Pancreas (tissue), 10 donors: ENCODE measurements at regions not wholly inside any gene's neighbourhood (a gene's known extent, or its start where the extent isn't known, plus 50 kb on each side); places are given as distances from the start of the nearest gene placed in this dataset.

Experiments
- ATAC-seq, 4 donors: fragments of 200-7000 bp; cut with Tn5 transposase; one replicate each; pipeline versions ENCODE4 v1.8.0 to v1.9.1; 2020; ENCODE audit warnings: mild to moderate bottlenecking in 4 of 4, moderate library complexity in 4 of 4
- DNase-seq, 6 donors: peaks; one replicate each; pipeline ENCODE4 v3.0.0-alpha.2; 2020
- FAIRE-seq: peaks from 2 replicates; lab custom pipeline; 2012; peaks lifted over from hg19 to GRCh38; lab: Jason Lieb, UNC
- H3K27ac ChIP-seq, 4 donors: fragments of 200-600 bp; sonication (generic); 1 replicate in 3 of 4; 2 replicates in 1 of 4; pipeline versions ENCODE4 v1.5.0 to v1.8.0; 2020
- H3K27me3 ChIP-seq, 4 donors: fragments of 200-600 bp; one replicate each; pipeline ENCODE4 v1.8.0; 2021
- H3K36me3 ChIP-seq, 3 donors: fragments of 200-600 bp; sonication (generic) in 1 of 3; one replicate each; pipeline versions ENCODE4 v1.5.0 to v1.8.0; 2020 to 2021
- H3K4me1 ChIP-seq, 3 donors: fragments of 200-600 bp; one replicate each; pipeline ENCODE4 v1.8.0; 2021
- H3K4me3 ChIP-seq, 4 donors: fragments of 200-600 bp; sonication (generic) in 2 of 4; one replicate each; pipeline versions ENCODE4 v1.5.0 to v1.8.0; 2020 to 2021
- H3K9me3 ChIP-seq, 4 donors: fragments of 200-600 bp; one replicate each; pipeline ENCODE4 v1.8.0; 2021
- CTCF ChIP-seq, 4 donors: fragments of 200-600 bp; sonication (generic) in 3 of 4; IDR thresholded peaks; one replicate each; pipeline versions ENCODE4 v1.5.0 to v1.8.0; 2021; ENCODE audit warnings: antibody characterized with exemption in 4 of 4
- WGBS, 2 donors: extraction: QIAGEN DNeasy Blood & Tissue Kit; methylation state at CpG; one replicate each; pipeline ENCODE4 v1.1.7; 2013; 5-methylcytosine and 5-hydroxymethylcytosine counted together
- intact Hi-C, 3 donors: fragments of 100-400 bp; cut with DNase I; formaldehyde crosslinking; loops; one replicate each; pipeline versions ENCODE4 v1.11.1 to v1.14.2; 2022
- donor health status: healthy with polysubstance abuse.
- donor health status: DM: no; HTN: no; CAD: no; lungs with moderate emphysema.
- donor health status: DM: no; HTN: no; CAD: no.
- donor health status: control.
- donor health status: control.
- donor health status: Bipolar disorder and iron deficiency.
- donor health status: DM: yes; HTN: yes; CAD: no.
- donor health status: DM: no; HTN: no; CAD: no.
- donor health status: DM: no; HTN: no; CAD: no.
- donor health status: DM: yes; HTN: yes; CAD: no.

- DNase-seq (no peak), ATAC-seq (no peak), FAIRE-seq (no peak)
- H3K36me3 ChIP-seq: no peaks in the 10 kb centered on the region
- H3K27ac ChIP-seq: no peak overlapping the region
- no peaks in the 10 kb centered on the region for H3K4me1 ChIP-seq
- H3K4me3 ChIP-seq: no peak overlapping the region
- intact Hi-C loops: no loop called here
- H3K9me3 ChIP-seq: no peaks in the 10 kb centered on the region
- peaks cover 0 to 5% (median 0%) of the 10 kb centered on the region in 4 donors for H3K27me3 ChIP-seq
- TF ChIP-seq CTCF (IDR thresholded peaks at IDR 0.05): no peak
Observed at GRCh38 chr10:81541517-81541916, 333.5 kb upstream of the NRG3 start.

- FAIRE-seq: no peak
- H3K9me3 ChIP-seq: no peaks in the 10 kb centered on the region
- 28 to 32% methylated on average over 5 of the region's 5 CpGs for WGBS, 2 donors
- DNase-seq: no peak
- no peak overlapping the region for H3K27ac ChIP-seq
- TF ChIP-seq CTCF (IDR thresholded peaks at IDR 0.05): no peak
- ATAC-seq: no peak
- H3K27me3 ChIP-seq: no peaks in the 10 kb centered on the region
- no peaks in the 10 kb centered on the region for H3K36me3 ChIP-seq
- no peak overlapping the region for H3K4me3 ChIP-seq
- intact Hi-C loops: no loop called here
- no peaks in the 10 kb centered on the region for H3K4me1 ChIP-seq
Observed at GRCh38 chr10:81546243-81546642, 328.8 kb upstream of the NRG3 start.

- 76 to 90% methylated on average over 3 of the region's 3 CpGs for WGBS, 2 donors
- no peak overlapping the region for H3K27ac ChIP-seq
- FAIRE-seq (no peak), DNase-seq (peak in 1 of 6 donors; percentile 22), ATAC-seq (no peak)
- H3K4me3 ChIP-seq: no peak overlapping the region
- no peak for TF ChIP-seq CTCF (IDR thresholded peaks at IDR 0.05)
- intact Hi-C loops: no loop called here
- no peaks in the 10 kb centered on the region for H3K9me3 ChIP-seq
- no peaks in the 10 kb centered on the region for H3K27me3 ChIP-seq
- H3K4me1 ChIP-seq: no peaks in the 10 kb centered on the region
- H3K36me3 ChIP-seq: no peaks in the 10 kb centered on the region
Observed at GRCh38 chr10:81548160-81548559, 326.8 kb upstream of the NRG3 start.

- ATAC-seq: no peak
- no peaks in the 10 kb centered on the region for H3K36me3 ChIP-seq
- H3K27me3 ChIP-seq: no peaks in the 10 kb centered on the region
- TF ChIP-seq CTCF (IDR thresholded peaks at IDR 0.05): no peak
- H3K9me3 ChIP-seq: no peaks in the 10 kb centered on the region
- H3K27ac ChIP-seq: no peak overlapping the region
- no peak overlapping the region for H3K4me3 ChIP-seq
- no peak for FAIRE-seq
- 54 to 73% methylated on average over 3 of the region's 3 CpGs for WGBS, 2 donors
- intact Hi-C loops: no loop called here
- H3K4me1 ChIP-seq: no peaks in the 10 kb centered on the region
- no peak for DNase-seq
Observed at GRCh38 chr10:81564143-81564542, 310.9 kb upstream of the NRG3 start.

GRCh38 chr10:81569488-81569887, 305.5 kb upstream of the NRG3 start:
- Histone ChIP-seq H3K36me3 (no peaks in the 10 kb centered on the region), H3K27me3 (no peaks in the 10 kb centered on the region), H3K27ac (no peak overlapping the region), H3K9me3 (no peaks in the 10 kb centered on the region), H3K4me1 (no peaks in the 10 kb centered on the region), H3K4me3 (no peak overlapping the region)
- FAIRE-seq (no peak), DNase-seq (peak in 1 of 6 donors; percentile 18), ATAC-seq (no peak)
- WGBS, 2 donors: 70 to 76% methylated on average over 5 of the region's 5 CpGs
- TF ChIP-seq CTCF (IDR thresholded peaks at IDR 0.05): no peak
- intact Hi-C loops: no loop called here
